Erythroblast (primary cell): ENCODE measurements at regions not wholly inside any gene's neighbourhood (a gene's known extent, or its start where the extent isn't known, plus 50 kb on each side); places are given as distances from the start of the nearest gene placed in this dataset.

Source experiments
- GATA1 ChIP-seq: IDR thresholded peaks from 2 replicates; pipeline ENCODE4 v1.6.1; 2011; ENCODE audit warnings: low read depth, mild to moderate bottlenecking, control low read depth, low read length, moderate library complexity
- POLR2A ChIP-seq: IDR thresholded peaks from 2 replicates; pipeline ENCODE4 v1.6.1; 2011; ENCODE audit warnings: mild to moderate bottlenecking, low read length

- TF ChIP-seq POLR2A (no peak), GATA1 (no peak)
These were observed 233.4 kb downstream of the MREG start for GRCh38 chr2:215779912-215780311.
